Fibroblast of skin of right biceps (primary cell): ENCODE measurements at regions not wholly inside any gene's neighbourhood (a gene's known extent, or its start where the extent isn't known, plus 50 kb on each side); places are given as distances from the start of the nearest gene placed in this dataset.
A peak's percentile ranks its signal among the peaks of the same experiment; 100 is the strongest.
"Not testable (repeated sequence)": the region's sequence is repeated elsewhere in the genome, so short reads cannot be mapped to it uniquely, and the experiment has no call there.

Experiments
- DNase-seq: peaks from one replicate; pipeline ENCODE4 v3.0.0-alpha.2; 2013

DNA sequence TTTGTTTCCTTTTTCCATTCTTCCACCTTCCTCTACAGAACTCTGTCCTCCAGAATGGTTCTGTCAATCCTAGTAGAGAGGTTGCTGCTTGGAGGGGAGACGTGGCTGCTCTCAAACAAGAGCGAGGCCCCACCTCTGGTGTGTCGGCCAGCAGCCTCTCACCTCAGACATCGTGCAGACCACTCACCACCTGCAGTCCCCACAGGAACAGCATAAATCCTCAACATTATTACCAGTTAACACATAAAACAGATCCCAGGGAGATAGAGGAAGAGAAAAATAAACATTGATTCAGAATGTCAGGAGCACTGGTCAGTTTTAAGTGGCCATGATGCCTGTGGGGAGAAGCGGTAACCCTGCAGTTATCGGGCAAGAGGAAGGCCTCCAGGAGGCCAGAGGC is 485.9 kb upstream of the DPP6 start:
- DNase-seq, result no peak

- no peak for DNase-seq
Observed at GRCh38 chr7:153567426-153567825, 484.8 kb upstream of the DPP6 start.

- not testable (repeated sequence) for DNase-seq
Observed at GRCh38 chr7:153569520-153569919, 482.7 kb upstream of the DPP6 start.

DNA sequence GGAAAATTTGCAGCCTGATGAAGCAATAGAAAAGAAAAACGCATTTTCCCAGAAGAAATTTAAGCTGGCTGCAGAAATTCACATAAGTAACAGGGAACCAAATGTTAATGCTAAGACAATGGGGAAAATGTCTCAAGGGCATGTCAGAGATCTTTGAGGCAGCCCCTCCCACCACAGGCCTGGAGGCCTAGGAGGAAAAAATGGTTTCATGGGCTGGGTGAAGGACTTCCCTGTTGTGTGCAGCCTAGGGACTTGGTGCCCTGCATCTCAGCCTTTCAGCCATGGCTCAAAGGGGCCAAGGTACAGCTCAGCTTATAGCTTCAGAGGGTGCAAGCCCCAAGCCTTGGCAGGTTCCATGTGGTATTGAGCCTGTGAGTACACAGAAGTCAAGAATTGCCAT is 476.1 kb upstream of the DPP6 start:
- DNase-seq, result no peak

DNA sequence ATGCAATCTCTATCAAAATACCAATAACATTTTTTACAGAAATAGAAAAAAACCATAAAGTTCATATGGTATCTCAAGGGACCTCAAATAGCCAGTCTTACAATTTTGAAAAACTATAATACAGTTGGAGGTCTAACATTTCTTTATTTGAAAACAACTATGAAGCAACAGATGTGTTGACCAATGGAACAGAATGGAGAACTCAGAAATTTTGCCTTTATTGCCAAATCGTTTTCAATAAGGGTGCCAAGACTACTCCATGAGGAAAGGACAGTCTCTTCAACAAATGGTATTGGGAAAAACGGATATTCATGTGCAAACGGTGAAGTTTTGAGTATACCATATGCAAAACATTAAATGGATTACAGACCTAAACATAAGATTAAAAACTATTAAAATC is 470.8 kb upstream of the DPP6 start:
- no peak for DNase-seq

DNA sequence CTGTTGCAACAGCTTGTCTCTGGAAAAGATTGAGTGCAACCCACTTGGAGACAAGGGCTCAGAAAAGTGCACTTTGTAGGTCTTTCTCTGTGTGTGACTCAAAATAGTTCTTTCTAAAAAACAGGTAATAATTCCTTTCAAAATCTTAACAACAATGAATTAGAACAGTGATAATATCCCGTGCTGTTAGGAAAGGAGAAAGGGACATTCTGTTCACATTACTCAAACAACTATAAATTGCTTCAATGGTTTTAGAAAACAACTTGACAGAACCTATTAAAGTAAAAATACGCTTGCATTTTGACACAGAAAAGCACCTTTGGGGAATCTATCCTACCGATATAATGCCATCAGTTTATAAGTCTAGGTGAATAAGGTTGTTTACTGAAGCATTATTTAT is 468.1 kb upstream of the DPP6 start:
- DNase-seq, result no peak

DNA sequence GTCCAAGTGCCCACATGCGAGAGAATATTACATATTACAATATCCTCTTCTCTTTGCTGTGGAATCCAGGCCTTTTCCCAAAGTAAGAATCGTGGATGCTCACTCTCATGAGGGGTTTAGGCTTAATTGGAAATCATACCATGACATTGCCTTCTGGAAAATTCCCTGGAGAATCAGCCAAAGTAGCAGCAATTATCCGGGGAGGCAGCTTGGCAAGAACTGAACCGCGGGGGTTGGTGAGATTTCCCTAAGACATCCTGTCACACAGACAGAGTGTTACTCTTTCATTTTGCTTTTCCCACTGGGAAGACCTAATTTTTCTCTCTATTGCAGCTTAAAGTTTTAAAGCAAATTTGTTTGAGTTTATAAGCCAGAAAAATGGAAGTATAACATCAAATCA is 463.6 kb upstream of the DPP6 start:
- no peak for DNase-seq

DNA sequence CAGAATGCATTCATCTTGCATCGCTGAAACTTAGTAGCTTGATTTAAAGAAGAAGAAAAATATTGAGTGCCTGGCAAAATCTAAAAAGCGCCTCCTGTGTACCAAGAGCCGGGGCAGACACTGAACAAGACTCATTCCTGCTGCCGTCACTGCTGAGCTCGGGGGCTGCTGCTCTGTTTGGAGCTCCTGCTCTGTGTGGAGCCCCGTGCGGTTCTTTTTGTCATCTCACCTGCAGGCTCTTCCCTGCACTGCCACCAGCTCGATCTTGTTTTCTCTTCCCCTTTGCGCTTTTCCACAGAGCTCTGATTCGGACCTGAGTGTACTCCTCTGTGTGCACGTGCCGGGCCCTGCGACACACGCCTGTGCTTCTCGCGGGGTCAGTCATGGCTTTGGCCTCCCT is 462.1 kb upstream of the DPP6 start:
- no peak for DNase-seq

- peak; percentile 4 for DNase-seq
Observed at GRCh38 chr7:153590571-153590970, 461.6 kb upstream of the DPP6 start.

DNA sequence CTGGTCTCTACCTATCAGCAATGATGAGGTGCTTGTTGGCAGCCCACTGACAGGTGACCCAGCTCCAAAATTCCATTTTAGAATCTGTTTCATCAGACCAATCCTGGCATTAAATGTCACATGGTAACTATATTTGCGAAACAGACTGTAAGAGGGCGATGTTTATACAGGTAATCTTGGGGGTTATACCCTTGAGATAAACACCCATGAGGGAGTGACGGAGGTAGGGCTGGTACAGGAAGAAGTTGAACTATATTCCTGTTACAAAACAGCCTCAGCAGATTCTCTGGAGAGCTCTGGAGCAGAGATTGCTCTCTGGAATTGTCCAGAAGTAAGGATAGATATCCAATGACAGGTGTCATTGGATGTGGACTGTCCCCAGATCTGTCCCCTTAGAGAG is 444.8 kb upstream of the DPP6 start:
- DNase-seq, result no peak

DNA sequence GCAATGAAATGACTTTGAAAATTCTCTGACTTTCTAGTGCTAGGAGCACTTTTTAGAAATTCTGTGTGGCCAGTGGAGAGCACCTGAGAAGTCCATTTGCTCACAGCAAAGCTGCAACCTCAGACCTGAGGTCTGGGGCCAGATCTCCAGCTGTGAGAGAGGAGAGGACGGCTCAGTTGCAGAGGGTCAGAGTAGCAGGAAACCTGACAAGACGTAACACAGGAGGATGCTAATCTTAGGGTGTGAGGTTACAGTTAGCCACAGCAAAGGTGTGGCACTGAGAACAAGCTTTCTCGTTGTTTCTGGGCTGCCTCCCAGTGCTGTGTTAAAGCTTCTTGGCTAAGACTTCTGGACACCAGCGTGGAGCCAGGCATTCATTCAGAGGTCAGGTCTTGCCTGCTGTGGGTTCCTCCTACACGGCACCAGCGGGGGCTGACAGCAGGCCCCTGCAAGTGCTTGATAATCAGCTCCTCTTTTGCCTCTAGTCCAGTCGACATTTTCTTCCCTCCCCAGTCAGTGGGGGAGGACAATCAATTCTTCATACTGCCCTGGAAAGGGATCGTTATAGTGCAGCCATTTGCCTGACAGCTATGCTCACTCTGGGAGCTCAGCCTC is 435.4 kb upstream of the DPP6 start:
- no peak for DNase-seq

DNA sequence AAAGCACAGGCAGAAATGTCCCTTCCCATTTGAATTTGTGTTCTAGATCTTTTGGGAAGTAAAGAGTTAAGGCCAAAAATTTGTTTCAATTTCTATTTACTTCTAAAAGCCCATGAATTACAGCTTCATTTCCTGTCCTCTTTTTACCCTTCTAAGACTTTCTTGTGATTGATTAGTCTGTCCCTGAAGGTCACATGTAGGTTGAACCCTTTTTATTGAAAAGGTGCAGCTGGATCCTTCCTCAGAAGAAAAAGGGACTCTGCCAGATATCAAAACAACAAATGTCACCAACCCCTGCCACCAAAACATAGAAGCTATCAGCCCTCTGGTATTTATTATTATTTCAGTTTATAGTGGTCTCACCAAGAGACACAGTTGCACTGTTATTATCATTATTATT is 424.9 kb upstream of the DPP6 start:
- DNase-seq, result no peak

- no peak for DNase-seq
Observed at GRCh38 chr7:153628406-153628805, 423.8 kb upstream of the DPP6 start.

GRCh38 chr7:153628825-153629224 is 423.4 kb upstream of the DPP6 start:
- DNase-seq, result no peak

- DNase-seq, result no peak
Observed at GRCh38 chr7:153638821-153639435, 413.3 kb upstream of the DPP6 start.

DNA sequence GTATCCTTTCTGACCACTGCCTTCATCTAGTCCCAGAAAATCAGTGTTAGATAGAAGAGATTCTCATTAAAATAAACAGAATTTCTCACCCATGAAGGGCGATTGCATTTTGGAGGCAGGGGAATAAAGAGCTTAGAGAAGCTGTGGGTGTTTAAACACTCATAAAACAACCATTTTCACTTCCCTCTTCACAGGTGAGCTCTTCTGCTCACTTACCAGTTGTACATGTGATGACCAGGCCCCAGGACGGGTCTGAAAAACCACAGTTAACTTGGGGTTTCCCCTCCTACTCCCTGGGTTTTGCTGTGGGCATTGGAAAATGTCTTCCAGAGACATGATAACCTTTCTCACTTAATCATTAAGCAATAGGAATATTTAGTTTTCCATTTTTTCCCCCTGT is 411.6 kb upstream of the DPP6 start:
- DNase-seq, result no peak

DNA sequence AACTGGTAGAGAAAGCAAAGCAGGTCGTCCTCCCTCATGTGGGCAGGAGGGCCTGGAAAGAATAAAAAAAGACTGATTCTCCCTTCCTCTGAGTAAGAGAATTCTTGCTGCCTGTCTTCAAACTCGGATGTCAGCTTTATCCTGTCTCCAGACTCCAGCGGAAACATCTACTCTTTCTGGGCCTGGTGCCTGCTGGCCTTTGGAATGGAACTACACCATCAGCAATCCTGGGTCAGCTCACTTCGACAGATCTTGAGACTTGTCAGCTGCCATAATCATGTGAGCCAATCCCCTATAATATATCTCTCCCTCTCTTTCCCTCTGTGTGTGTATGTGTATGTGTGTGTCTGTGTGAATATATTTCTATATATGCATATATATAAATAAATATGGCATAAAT is 411.0 kb upstream of the DPP6 start:
- DNase-seq, result no peak

DNA sequence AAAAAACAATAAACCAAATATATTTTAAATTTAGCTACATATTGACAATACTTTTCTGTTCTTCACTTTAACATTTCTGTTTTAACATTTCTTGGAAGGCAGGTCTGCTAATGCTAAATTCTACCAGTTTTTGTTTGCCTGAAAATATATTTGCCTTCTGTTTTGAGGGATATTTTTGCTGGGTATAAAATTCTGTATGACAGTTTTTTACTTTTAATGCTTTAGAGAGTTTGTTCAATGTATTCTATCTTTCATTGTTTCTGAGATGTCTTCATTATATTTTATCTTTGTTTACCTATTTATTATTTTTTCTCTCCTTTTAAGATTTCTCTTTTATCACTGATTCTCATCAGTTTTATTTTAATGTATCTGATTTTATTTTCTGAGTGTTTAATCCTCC is 409.2 kb upstream of the DPP6 start:
- no peak for DNase-seq

GRCh38 chr7:153657182-153657800 is 394.9 kb upstream of the DPP6 start:
- DNase-seq, result no peak

GRCh38 chr7:153675131-153675530 is 377.1 kb upstream of the DPP6 start:
- no peak for DNase-seq

DNA sequence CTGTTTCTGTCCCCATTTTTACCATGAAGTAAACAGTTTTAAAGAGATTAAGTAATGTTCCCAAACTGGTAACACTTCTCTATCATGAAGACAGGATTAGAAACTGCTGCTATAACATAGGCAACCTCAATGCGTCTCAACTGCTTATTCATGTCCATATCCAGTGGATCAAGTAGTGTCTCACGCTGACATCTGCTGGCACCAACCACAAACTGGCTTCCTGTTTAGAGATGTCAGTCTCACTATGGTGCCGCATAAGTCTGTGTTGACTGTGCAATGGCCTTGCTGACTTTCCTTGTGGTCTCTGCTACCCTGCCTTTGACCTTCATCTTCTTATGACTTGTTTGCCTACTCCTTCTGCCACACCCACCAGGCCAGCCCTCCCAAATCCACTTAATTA is 369.6 kb upstream of the DPP6 start:
- DNase-seq, result no peak

DNA sequence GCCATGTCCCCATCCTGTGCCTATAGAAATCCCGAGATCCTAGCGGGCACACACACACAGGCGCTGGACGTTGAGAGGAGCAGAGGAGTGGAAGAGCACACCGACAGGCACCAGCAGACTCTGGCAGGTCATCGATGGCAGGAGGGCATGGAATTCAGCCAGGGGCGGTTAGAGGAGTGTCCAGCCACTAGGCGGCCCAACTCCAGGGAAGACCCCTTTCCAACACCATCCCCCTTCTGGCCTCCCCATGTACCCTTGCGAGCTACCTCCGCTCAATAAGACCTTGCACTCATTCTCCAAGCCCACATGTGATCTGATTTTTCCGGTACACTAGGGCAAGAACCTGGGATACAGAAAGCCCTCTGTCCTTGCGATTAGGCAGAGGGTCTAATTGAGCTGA is 356.0 kb upstream of the DPP6 start:
- no peak for DNase-seq

- DNase-seq, result no peak
Observed at GRCh38 chr7:153698046-153698445, 354.2 kb upstream of the DPP6 start.

DNA sequence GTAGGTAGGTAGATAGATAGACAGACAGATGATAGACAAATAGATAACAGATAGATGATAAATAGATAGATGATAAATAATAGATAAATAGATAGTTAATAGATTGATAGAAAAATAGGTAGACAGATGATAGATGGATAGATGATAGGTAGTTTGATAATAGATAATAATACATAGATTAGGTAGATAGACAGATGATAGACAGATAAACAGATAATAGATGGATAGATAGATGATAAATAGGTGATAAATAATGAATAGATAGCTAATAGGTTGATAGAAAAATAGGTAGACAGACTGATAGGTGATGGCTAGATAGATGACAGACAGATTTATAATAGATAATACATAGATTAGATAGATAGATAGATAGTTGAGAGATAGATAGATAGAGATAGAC is 350.5 kb upstream of the DPP6 start:
- DNase-seq, result no peak

- DNase-seq, result not testable (repeated sequence)
Observed at GRCh38 chr7:153723892-153724291, 328.3 kb upstream of the DPP6 start.
